ENCODE measurements at regions not wholly inside any gene's neighbourhood (a gene's known extent, or its start where the extent isn't known, plus 50 kb on each side); places are given as distances from the start of the nearest gene placed in this dataset.
"Not testable (repeated sequence)": the region's sequence is repeated elsewhere in the genome, so short reads cannot be mapped to it uniquely, and the experiment has no call there.

DNA sequence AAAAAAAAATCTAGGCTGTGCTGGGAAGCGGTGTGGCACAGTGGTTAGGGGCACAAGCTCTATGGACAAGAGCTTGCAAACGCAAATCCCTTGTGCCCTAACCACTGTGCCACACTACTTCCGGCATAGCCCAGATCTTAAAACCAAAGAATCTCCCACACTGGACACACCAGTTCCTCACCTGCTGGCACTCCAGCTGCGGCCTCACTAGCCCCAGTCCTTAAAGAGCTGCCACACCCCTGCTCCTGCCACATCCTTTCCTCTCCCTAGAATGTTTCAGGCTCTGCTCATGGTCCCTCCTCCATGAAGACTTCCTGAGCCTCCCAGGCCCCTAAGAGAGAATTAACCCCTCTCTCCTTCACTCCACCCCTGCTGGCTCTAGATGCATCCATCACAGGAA lies 71.8 kb upstream of the SRSF6 start:
- intact Hi-C loops (cut with DNase I; ENCODE audit: low total_unique reads): no loop called here

DNA sequence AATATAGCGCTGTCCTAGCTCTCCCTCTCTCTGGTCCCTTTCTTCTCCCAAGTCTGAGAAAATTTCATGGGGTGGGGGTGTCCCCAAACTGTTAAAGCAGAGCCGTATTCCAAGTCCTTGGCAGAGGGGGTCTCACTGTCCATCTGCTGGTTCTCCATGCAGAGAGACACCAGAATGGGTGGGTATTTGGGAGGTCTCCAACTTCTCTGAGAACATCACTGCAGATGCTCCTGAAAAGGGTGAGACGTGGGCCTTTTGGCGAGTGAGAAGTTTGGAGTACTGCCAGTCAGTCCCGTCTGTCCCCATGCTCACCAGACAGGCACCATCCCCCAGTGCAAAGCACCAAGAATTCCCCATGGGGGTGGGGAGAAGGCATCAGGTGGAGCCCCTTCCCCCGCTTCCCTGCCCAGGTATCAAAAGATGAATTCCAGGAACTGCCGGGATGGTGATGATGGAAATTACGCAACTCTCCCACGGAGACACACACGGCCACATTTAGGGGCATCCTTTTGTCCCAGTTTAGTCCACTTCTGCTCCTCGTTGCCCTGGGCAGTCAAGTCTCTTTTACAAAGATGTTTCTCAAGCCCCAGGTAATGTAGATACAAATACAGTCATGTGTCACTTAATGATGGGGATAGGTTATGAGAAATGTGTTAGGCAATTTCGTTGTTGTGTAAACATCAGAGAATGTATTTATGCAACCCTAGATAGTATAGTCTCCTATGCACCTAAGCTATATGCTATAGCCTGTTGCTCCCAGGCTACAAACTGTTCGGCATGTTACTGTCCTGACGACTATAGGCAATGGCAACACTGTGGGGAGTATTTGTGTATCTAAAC lies 73.4 kb upstream of the SRSF6 start:
- H3K36me3 ChIP-seq: no peaks in the 10 kb centered on the region
- H3K9me3 ChIP-seq: no peaks in the 10 kb centered on the region
- DNase-seq: no peak
- no peak overlapping the region for H3K4me3 ChIP-seq
- intact Hi-C loops (cut with DNase I; ENCODE audit: low total_unique reads): no loop called here
- H3K27me3 ChIP-seq: no peaks in the 10 kb centered on the region
- TF ChIP-seq, protein P1, sequence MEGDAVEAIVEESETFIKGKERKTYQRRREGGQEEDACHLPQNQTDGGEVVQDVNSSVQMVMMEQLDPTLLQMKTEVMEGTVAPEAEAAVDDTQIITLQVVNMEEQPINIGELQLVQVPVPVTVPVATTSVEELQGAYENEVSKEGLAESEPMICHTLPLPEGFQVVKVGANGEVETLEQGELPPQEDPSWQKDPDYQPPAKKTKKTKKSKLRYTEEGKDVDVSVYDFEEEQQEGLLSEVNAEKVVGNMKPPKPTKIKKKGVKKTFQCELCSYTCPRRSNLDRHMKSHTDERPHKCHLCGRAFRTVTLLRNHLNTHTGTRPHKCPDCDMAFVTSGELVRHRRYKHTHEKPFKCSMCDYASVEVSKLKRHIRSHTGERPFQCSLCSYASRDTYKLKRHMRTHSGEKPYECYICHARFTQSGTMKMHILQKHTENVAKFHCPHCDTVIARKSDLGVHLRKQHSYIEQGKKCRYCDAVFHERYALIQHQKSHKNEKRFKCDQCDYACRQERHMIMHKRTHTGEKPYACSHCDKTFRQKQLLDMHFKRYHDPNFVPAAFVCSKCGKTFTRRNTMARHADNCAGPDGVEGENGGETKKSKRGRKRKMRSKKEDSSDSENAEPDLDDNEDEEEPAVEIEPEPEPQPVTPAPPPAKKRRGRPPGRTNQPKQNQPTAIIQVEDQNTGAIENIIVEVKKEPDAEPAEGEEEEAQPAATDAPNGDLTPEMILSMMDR (IDR thresholded peaks at IDR 0.05): no peak
- H3K27ac ChIP-seq: no peak overlapping the region
- H3K4me1 ChIP-seq: no peaks in the 10 kb centered on the region

More for the DNA sequence above, 71.8 kb upstream of the SRSF6 start:
- Histone ChIP-seq H3K36me3 (no peaks in the 10 kb centered on the region), H3K4me1 (no peaks in the 10 kb centered on the region), H3K27me3 (peaks cover 0 to 4% of the 10 kb centered on the region in 2 donors), H3K9me3 (no peaks in the 10 kb centered on the region), H3K4me3 (no peak overlapping the region), H3K27ac (no peak overlapping the region)
- TF ChIP-seq, protein P1 (IDR thresholded peaks at IDR 0.05): no peak
- no peak for DNase-seq

DNA sequence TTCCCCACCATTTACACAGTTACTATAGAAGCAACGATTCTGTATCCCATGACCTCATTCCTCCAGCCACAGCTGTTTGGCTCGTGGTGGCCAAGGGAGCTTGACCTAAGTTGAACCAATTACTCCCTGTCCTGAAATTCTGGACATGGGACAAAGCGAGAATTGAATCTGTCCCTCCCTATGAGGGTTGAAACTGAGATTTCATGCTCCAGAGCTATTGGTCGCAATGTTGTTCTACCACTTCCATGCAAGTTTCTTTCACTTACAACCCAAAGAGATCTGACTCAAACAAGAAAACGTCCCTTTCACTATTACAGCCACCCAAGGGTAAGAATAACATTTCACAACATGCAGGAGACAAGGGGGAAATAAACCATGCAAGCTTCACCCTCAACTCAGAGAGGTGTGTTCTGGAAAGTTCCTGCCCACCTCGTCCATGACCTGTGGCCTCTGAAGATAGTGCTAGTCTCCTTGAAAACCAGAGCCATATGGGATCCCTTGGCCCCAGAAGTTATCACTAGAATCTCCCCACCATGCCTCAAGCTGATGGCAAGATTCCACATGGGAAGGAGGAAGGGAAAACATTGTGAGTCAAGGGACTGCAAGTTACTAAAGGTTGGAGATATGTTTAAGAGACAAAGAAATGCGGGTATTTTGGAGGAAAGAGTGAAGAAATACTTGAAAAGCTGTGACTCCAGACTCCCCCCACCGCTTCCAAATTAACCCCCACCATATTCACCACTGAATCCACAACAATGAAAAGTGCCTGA lies 74.5 kb upstream of the SRSF6 start:
- DNase-seq: no peak
- TF ChIP-seq, protein P1 (IDR thresholded peaks at IDR 0.05): no peak
- Histone ChIP-seq H3K27ac (no peak overlapping the region), H3K4me1 (no peaks in the 10 kb centered on the region), H3K9me3 (no peaks in the 10 kb centered on the region), H3K36me3 (no peaks in the 10 kb centered on the region), H3K27me3 (no peaks in the 10 kb centered on the region), H3K4me3 (no peak overlapping the region)
- intact Hi-C loops (cut with DNase I; ENCODE audit: low total_unique reads): no loop called here

DNA sequence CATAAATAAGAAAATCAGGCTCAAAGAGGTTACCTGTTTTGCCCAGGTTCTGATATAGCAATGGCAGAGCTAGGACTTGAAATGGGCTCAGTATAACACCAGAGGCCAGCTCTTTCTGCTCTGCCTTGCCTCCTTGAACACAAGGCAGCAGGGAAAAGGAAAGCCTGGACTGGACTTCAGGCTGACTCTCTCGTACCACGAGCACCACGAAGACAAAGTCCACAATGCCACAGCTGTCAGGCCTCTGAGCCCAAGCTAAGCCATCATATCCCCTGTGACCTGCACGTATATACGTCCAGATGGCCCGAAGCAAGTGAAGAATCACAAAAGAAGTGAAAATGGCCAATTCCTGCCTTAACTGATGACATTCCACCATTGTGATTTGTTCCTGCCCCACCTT lies 75.6 kb upstream of the SRSF6 start:
- H3K36me3 ChIP-seq; DNase-seq; H3K4me3 ChIP-seq; intact Hi-C loops (cut with DNase I; ENCODE audit: low total_unique reads); H3K27me3 ChIP-seq; H3K27ac ChIP-seq; H3K9me3 ChIP-seq; H3K4me1 ChIP-seq: not testable (repeated sequence)

DNA sequence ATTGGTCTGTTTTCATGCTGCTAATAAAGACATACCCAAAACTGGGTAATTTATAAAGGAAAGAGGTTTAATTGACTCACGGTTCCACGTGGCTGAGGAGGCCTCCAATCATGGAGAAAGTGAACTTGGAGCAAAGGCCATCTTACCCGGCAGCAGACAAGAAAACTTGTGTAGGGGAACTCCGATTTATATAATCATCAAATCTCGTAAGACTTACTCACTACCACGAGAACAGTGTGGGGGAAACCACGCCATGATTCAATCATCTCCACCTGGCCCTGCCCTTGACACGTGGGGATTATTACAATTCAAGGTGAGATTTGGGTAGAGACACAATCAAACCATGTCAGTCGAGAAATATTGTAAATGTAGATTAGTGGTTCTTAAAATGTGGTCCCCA lies 76.2 kb upstream of the SRSF6 start:
- H3K9me3 ChIP-seq; H3K4me3 ChIP-seq; H3K36me3 ChIP-seq; intact Hi-C loops (cut with DNase I; ENCODE audit: low total_unique reads); H3K4me1 ChIP-seq; H3K27me3 ChIP-seq; DNase-seq; H3K27ac ChIP-seq: not testable (repeated sequence)

- TF ChIP-seq, protein P1 (IDR thresholded peaks at IDR 0.05): no peak
- H3K9me3 ChIP-seq: no peaks in the 10 kb centered on the region
- H3K27me3 ChIP-seq: no peaks in the 10 kb centered on the region
- intact Hi-C loops (cut with DNase I; ENCODE audit: low total_unique reads): no loop called here
- no peaks in the 10 kb centered on the region for H3K4me1 ChIP-seq
- no peaks in the 10 kb centered on the region for H3K36me3 ChIP-seq
- DNase-seq: no peak
- no peak overlapping the region for H3K27ac ChIP-seq
- no peak overlapping the region for H3K4me3 ChIP-seq
Observed at GRCh38 chr20:43379239-43379917, 78.3 kb upstream of the SRSF6 start.
